ENCODE measurements at regions not wholly inside any gene's neighbourhood (a gene's known extent, or its start where the extent isn't known, plus 50 kb on each side); places are given as distances from the start of the nearest gene placed in this dataset.

DNA sequence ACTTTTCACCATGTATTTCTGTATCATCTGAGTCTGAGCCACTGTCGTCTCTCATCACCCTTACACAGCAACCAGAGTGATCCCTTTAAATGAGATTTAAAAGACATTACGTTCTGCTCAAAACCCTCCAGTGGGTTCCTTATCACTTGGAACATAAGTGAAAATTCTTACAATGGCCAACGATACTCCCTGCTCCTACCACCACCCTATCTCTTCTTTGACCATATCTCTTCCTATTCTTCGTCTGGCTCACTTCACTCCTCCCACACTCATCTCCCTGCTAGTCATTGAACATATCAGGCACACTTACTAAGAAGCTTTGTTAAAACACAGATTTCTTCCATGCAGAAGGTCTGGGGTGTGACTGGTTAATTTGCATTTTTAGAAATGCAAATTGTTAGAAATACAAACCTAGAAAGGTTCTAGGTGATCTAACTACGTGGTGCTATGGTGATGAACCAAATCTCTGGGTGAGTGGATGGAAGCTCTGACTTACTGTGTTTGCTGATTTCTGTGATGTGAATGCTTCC lies 166.6 kb upstream of the CD180 start:
- H3K36me3 ChIP-seq: no peaks in the 10 kb centered on the region
- H3K27me3 ChIP-seq: no peaks in the 10 kb centered on the region
- H3K4me3 ChIP-seq: no peak overlapping the region
- H3K9me3 ChIP-seq: no peaks in the 10 kb centered on the region
- DNase-seq (ENCODE audit: low spot score): no peak
- no peaks in the 10 kb centered on the region for H3K4me1 ChIP-seq
- TF ChIP-seq CTCF (IDR thresholded peaks at IDR 0.05): no peak
- no peak overlapping the region for H3K27ac ChIP-seq

DNA sequence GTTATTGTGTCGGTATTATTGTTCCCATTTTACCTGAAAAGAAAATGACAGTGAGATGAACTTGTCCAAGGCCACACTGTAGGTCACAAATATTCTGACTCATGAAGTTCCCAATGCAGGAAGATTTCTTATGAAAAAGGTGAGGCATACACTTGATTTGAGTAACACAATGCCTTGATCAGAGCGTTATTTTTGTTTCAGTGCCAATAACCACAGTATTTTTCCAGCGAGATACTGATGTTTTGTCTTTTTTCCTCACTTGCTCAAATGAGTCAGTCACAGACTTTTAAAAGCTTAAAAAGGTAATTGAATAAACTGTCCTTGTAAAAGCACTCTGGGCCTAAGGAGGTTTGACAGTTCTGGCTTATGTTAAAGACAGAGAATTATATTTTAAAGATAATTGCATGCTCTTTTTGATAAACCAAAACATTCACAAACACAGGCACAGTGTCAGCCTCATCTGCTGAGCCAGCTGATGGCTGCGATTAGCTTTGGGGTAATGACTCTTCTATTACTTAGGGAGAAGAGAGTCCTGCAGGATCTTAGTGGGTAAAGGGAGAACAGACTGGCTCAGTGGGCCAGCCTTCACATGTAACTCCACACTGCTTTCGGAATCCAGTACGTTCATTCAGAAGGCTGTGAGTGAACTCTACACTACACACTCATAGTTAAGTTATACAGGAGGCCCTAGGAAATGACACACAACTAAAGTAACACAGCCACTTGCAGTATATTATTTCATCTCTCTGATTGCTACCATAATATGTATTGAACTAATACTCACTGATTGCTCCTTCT lies 165.5 kb upstream of the CD180 start:
- no peak for DNase-seq (ENCODE audit: low spot score)

GRCh38 chr5:67360047-67360446 lies 163.4 kb upstream of the CD180 start:
- no peaks in the 10 kb centered on the region for H3K27me3 ChIP-seq
- DNase-seq (ENCODE audit: low spot score): no peak
- no peak overlapping the region for H3K27ac ChIP-seq
- no peak overlapping the region for H3K4me3 ChIP-seq
- no peak for TF ChIP-seq CTCF (IDR thresholded peaks at IDR 0.05)
- no peaks in the 10 kb centered on the region for H3K4me1 ChIP-seq
- H3K9me3 ChIP-seq: no peaks in the 10 kb centered on the region
- H3K36me3 ChIP-seq: no peaks in the 10 kb centered on the region

More for the DNA sequence above, 165.5 kb upstream of the CD180 start:
- Histone ChIP-seq H3K9me3 (no peaks in the 10 kb centered on the region), H3K27ac (no peak overlapping the region), H3K36me3 (no peaks in the 10 kb centered on the region), H3K4me1 (no peaks in the 10 kb centered on the region), H3K27me3 (no peaks in the 10 kb centered on the region), H3K4me3 (no peak overlapping the region)
- TF ChIP-seq CTCF (IDR thresholded peaks at IDR 0.05): no peak

DNA sequence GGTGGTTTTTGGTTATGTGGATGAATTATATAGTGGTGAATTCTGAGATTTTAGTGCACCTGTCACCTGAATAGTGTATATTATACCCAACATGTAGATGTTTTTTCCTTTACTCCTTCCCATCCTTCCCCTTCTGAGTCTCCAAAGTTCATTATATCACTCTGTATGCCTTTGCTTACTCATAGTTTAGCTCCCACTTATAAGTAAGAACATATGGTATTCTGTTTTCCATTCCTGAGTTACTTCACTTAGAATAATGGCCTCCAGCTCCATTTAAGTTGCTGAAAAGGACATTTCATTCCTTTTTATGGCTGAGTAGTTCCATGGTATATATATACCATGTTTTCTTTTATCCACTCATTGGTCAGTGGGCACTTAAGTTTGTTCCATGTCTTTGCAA lies 161.6 kb upstream of the CD180 start:
- Histone ChIP-seq H3K4me1 (no peaks in the 10 kb centered on the region), H3K9me3 (no peaks in the 10 kb centered on the region), H3K27me3 (no peaks in the 10 kb centered on the region), H3K36me3 (no peaks in the 10 kb centered on the region), H3K27ac (no peak overlapping the region), H3K4me3 (no peak overlapping the region)
- DNase-seq (ENCODE audit: low spot score): no peak
- TF ChIP-seq CTCF (IDR thresholded peaks at IDR 0.05): no peak

DNA sequence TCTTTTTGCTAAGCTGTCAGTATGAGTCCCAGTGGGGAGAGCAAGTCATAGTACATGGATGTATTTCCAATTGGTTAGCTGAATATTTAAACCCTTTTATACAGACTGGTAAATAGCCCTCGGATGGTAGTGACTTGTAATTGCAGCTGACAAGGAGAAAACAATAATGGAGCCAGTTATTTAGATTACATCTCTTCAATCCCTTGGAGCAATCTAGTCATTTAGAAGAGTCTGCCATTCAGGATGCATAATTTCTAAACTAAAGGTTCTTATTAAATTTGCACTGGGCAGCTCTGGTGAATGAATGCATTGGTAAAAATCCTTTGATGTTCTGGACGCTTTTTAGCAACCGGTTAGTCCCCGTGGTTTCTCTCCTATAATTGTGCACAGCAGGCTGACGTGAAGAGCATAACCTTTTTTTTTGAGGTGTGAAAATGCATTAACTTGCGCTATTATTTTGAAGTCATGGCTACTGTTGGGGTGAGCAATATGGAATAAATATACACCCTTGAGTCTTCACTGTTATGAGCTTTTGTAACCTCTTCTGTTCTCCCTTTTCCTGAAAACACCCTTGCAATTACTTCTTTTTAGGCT lies 158.6 kb upstream of the CD180 start:
- Histone ChIP-seq H3K4me3 (no peak overlapping the region), H3K36me3 (no peaks in the 10 kb centered on the region), H3K4me1 (no peaks in the 10 kb centered on the region), H3K9me3 (no peaks in the 10 kb centered on the region), H3K27ac (no peak overlapping the region), H3K27me3 (no peaks in the 10 kb centered on the region)
- no peak for TF ChIP-seq CTCF (IDR thresholded peaks at IDR 0.05)
- DNase-seq (ENCODE audit: low spot score): no peak

Measured in right atrium auricular region (tissue), 2 donors.